KOPT-K1 (cell line): ENCODE measurements at regions not wholly inside any gene's neighbourhood (a gene's known extent, or its start where the extent isn't known, plus 50 kb on each side); places are given as distances from the start of the nearest gene placed in this dataset.

ENCODE experiments used
- H3K27ac ChIP-seq: fragments of 200-600 bp; sonication (generic); 2 replicates; pipeline ENCODE4 v1.5.1; 2016; ENCODE audit warnings: antibody characterized with exemption, mild to moderate bottlenecking, low read depth, low read length; ENCODE audit not compliant: poor library complexity, severe bottlenecking
- H3K36me3 ChIP-seq: fragments of 200-600 bp; sonication (generic); 2 replicates; pipeline ENCODE4 v1.5.1; 2017; ENCODE audit warnings: antibody characterized with exemption, mild to moderate bottlenecking, low read length, moderate library complexity; ENCODE audit not compliant: insufficient read depth
- H3K9me3 ChIP-seq: fragments of 200-600 bp; sonication (generic); 2 replicates; pipeline ENCODE4 v1.5.1; 2017; ENCODE audit warnings: antibody characterized with exemption, low read length, mild to moderate bottlenecking; ENCODE audit not compliant: insufficient read depth, poor library complexity, severe bottlenecking

DNA sequence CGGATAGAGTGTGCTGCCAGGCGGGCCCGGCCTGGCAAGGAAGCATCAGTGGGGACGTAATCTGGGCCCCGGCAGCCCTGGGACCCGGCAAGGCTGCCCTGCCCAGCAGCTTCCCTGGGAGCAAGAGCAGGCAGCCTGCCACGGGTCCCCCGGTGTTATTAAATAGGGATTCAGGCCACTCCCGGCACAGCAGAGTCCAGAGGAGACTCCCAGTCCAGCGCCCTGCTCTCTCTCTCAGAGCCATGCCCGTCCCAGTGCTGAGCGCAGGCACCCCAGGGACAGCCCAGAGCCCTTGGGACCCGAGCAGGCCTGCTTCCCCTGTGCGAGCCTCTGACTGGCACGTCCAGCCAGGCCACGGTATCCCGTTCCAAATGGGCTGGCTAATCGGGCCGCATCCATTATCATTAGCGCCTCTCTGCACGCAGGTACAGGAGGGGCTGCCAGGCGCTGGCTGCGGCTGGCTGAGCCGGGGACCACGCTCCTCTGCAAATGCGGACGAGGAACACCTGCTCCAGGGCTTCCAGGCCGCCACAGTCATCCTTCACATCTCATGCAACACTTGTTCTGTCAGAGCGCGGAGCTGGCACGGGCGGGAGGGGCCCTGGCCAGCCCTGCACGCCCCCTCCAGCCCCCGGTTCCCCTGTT is 344.2 kb upstream of the MKI67 start:
- no peak overlapping the region for H3K27ac ChIP-seq
- H3K9me3 ChIP-seq, result no peaks in the 10 kb centered on the region
- H3K36me3 ChIP-seq, result no peaks in the 10 kb centered on the region

DNA sequence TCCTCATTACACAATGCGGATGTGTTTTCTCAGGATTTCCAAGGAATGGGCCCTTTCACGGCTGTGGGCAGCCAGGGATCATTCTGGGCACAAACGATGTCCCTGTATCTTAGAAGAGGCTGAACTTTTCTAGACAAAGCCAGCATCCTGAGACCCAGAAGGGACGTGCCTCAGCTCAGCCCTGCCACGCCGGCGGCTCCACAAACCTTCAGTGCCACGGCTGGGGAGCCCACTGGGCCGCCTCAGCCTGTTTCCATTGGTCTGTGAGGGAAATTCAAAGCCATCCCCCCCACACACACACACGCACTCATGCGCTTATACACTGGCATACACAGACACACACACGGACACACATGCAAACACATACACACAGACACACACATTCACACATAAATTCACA is 344.9 kb upstream of the MKI67 start:
- no peaks in the 10 kb centered on the region for H3K9me3 ChIP-seq
- H3K27ac ChIP-seq, result no peak overlapping the region
- no peaks in the 10 kb centered on the region for H3K36me3 ChIP-seq

GRCh38 chr10:128472196-128472595 is 346.0 kb upstream of the MKI67 start:
- no peaks in the 10 kb centered on the region for H3K9me3 ChIP-seq
- no peaks in the 10 kb centered on the region for H3K36me3 ChIP-seq
- no peak overlapping the region for H3K27ac ChIP-seq

GRCh38 chr10:128473396-128473795 is 347.2 kb upstream of the MKI67 start:
- H3K9me3 ChIP-seq, result no peaks in the 10 kb centered on the region
- H3K36me3 ChIP-seq, result no peaks in the 10 kb centered on the region
- no peak overlapping the region for H3K27ac ChIP-seq

DNA sequence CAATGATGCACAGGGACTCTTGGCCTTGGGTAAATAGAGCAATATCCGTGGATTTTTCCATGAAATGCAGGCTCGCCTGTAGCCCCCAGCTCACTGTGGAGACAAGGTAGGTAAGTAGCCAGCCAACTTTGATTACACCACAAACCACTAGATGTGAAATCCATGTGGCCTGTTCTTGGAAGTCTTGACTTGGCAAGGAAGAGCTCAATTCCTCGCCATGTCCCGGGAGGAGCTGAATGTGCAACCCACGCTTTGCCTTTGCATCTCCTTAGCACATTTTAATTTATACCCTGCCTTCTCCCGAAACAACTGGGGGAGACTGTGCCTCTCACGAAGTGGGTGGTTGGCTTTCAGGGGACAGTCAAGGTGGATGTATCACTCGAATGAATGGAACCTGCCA is 347.7 kb upstream of the MKI67 start:
- H3K36me3 ChIP-seq, result no peaks in the 10 kb centered on the region
- H3K9me3 ChIP-seq, result no peaks in the 10 kb centered on the region
- no peak overlapping the region for H3K27ac ChIP-seq

- H3K27ac ChIP-seq, result no peak overlapping the region
- H3K9me3 ChIP-seq, result no peaks in the 10 kb centered on the region
- H3K36me3 ChIP-seq, result no peaks in the 10 kb centered on the region
These were observed 348.3 kb upstream of the MKI67 start for GRCh38 chr10:128474571-128474970.

DNA sequence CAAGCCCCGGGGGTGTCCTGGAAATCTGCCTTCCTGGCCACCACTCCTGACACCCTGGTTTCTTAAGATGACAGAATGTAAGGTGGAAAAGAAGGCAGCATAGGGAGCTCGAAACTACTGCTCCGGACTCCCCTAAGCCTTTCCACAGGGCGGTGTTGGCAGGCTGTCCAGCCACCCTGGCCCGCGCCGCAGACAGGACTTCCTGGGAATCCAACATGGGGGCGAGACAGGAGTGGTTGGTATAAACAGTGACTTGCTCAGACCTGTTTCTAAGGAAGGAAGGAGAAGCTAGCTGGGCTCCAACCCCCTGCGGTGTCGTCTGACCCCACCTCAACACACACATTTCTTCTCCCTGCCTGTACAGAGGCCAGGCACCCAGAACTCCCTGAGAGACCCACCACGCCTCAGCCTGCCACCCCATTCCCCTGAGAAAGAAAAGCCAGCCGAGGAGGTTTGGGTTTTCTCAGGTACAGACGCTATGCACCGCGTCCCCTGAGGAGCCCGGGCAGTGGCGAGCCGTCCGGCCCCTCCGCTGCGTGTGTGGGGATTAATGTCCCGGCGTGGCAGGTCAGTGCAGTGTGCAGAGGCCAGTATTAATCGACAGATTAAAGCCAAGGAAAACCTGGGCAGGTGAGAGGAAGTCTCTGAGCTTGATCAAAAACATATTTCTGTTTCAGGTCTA is 349.6 kb upstream of the MKI67 start:
- Histone ChIP-seq H3K27ac (no peak overlapping the region), H3K9me3 (no peaks in the 10 kb centered on the region), H3K36me3 (no peaks in the 10 kb centered on the region)

DNA sequence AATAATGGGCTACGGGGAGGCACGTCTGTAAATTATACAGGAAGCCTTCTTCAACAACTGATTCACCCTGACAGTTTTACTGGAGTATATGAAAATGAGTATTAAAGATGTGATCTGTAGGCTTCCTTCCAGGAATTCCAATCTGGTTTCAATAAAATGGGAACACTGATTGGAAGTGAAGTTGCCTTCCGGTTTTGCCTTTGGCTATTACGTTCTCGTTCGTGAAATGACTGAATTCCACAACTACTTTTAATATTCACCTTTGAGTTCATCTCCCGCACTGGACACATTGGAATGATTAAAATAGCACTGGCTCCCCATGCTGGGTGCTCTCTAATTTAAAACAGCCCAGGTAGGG is 350.1 kb upstream of the MKI67 start:
- Histone ChIP-seq H3K27ac (no peak overlapping the region), H3K9me3 (no peaks in the 10 kb centered on the region), H3K36me3 (no peaks in the 10 kb centered on the region)

DNA sequence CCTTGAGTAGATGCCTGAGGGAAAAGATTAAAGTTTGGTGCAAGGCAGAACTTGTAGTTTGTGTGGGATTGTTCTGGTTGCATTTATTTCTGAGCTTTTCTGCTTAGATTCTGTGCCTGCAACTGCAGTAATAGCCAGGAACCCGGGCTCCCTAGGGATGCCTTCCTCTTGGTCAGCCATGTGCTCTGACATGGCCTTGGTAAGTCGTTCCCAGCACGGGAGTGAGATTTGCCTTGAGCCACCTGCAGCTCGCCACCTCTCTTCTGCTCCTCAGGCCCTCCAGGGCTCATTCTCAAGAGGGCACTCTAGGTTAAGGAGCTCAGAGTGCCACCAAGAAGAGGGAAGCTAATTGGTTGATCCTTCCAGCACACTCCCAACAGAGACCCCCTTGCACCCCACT is 350.6 kb upstream of the MKI67 start:
- Histone ChIP-seq H3K27ac (no peak overlapping the region), H3K36me3 (no peaks in the 10 kb centered on the region), H3K9me3 (no peaks in the 10 kb centered on the region)

- Histone ChIP-seq H3K9me3 (no peaks in the 10 kb centered on the region), H3K36me3 (no peaks in the 10 kb centered on the region), H3K27ac (no peak overlapping the region)
These were observed 354.4 kb upstream of the MKI67 start for GRCh38 chr10:128480601-128481000.

GRCh38 chr10:128481152-128481840 is 355.1 kb upstream of the MKI67 start:
- H3K27ac ChIP-seq, result no peak overlapping the region
- H3K36me3 ChIP-seq, result no peaks in the 10 kb centered on the region
- H3K9me3 ChIP-seq, result no peaks in the 10 kb centered on the region

DNA sequence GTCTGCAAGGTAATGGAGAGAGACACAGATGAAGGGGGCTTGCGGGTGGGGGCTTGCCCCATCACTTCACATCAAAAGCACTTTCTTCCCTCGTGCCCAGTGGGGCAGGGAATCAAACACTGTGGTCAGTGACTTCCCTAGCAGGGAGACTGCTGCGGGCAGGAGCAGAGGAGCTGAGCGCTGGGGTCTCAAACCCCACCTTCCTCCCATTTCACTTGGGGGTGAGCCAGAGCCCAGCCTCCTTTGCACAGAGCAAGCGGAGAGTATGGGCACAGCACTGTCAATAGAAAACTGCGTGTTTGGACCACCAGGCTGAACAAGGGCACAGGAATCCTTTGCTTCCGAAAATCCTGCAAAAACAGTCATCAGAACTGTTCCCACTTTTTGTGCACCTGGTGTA is 355.8 kb upstream of the MKI67 start:
- H3K9me3 ChIP-seq, result no peaks in the 10 kb centered on the region
- H3K36me3 ChIP-seq, result no peaks in the 10 kb centered on the region
- H3K27ac ChIP-seq, result no peak overlapping the region

DNA sequence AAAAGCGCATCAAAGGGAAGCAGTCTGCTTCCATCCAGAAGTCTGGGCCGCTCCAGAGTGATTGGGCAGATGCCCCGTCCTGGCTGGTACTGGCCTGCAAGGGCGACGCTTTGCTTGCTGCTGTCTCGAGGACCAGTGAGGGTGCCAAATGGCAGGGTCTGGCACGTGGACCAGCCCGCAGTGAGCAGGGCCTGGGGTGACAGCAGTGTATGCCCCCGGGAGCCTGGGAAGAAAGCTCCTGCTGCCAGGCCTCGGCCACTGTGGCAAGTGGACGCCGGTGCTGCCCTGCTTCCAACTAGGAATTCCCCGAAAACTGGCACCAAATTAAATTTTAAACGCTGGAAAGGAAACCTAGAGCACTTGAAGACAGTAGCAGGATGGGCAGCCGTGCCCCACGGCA is 357.0 kb upstream of the MKI67 start:
- Histone ChIP-seq H3K36me3 (no peaks in the 10 kb centered on the region), H3K27ac (no peak overlapping the region), H3K9me3 (no peaks in the 10 kb centered on the region)

GRCh38 chr10:128484041-128484440 is 357.8 kb upstream of the MKI67 start:
- Histone ChIP-seq H3K27ac (no peak overlapping the region), H3K36me3 (no peaks in the 10 kb centered on the region)

DNA sequence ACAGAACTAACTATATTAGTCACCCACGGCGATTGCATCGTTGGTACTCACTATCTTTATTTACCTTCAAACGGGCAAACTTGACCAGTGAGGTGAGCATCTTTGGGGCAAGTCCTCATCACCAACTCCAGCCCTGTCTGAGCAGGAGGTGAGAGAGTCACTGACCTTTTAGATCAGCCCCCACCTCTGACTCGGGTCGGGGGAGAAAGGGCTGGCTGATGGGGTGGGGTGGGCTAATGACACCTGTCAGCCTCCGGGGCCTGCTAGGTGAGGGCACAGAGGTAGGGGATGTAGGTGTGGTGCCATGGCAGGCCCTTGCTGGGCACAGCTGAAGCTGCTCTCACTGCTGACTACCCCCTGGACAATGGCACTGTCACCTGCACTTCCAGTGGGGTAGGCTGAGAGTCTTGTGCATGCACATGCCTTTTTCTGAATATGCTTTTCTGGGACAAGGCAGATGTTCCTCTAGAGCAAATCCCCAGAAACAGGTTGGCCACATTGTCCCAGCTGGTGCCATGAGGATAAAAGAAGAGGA is 359.5 kb upstream of the MKI67 start:
- no peaks in the 10 kb centered on the region for H3K9me3 ChIP-seq
- no peaks in the 10 kb centered on the region for H3K36me3 ChIP-seq
- no peak overlapping the region for H3K27ac ChIP-seq

More at GRCh38 chr10:128484041-128484440, 357.8 kb upstream of the MKI67 start:
- no peaks in the 10 kb centered on the region for H3K9me3 ChIP-seq
